Adrenal gland (tissue), 5 donors: ENCODE measurements at regions not wholly inside any gene's neighbourhood (a gene's known extent, or its start where the extent isn't known, plus 50 kb on each side); places are given as distances from the start of the nearest gene placed in this dataset.
"Not testable (repeated sequence)": the region's sequence is repeated elsewhere in the genome, so short reads cannot be mapped to it uniquely, and the experiment has no call there.

ENCODE experiments used
- CTCF ChIP-seq, 6 experiments: fragments of 450-650 bp in 4 of 6; fragments of 200-600 bp in 2 of 6; sonication (generic) in 1 of 6; IDR thresholded peaks; 1 replicate in 5 of 6; 2 replicates in 1 of 6; pipeline versions ENCODE4 v1.5.1 to v1.8.0; 2016 to 2021; ENCODE audit warnings: antibody characterized with exemption in 6 of 6, mild to moderate bottlenecking in 2 of 6, moderate library complexity in 1 of 6
- POLR2A ChIP-seq, 2 donors: fragments of 450-650 bp; IDR thresholded peaks; one replicate each; pipeline ENCODE4 v1.6.1; 2017; ENCODE audit warnings: antibody characterized with exemption in 2 of 2, mild to moderate bottlenecking in 2 of 2, moderate library complexity in 1 of 2
- donor health status: DM: no; HTN: no; CAD: no.

- TF ChIP-seq CTCF, POLR2A (IDR thresholded peaks at IDR 0.05): not testable (repeated sequence)
Measured at GRCh38 chr21:9823197-9824157, 697.9 kb upstream of the TPTE start.
